HG02973 (cell line): ENCODE measurements at regions not wholly inside any gene's neighbourhood (a gene's known extent, or its start where the extent isn't known, plus 50 kb on each side); places are given as distances from the start of the nearest gene placed in this dataset.
A peak's percentile ranks its signal among the peaks of the same experiment; 100 is the strongest.
"Not testable (repeated sequence)": the region's sequence is repeated elsewhere in the genome, so short reads cannot be mapped to it uniquely, and the experiment has no call there.

Experiments used
- ATAC-seq: cut with Tn5 transposase; IDR thresholded peaks from one replicate; pipeline ENCODE4 v1.9.1; 2021; ENCODE audit warnings: moderate library complexity; ENCODE audit not compliant: unreplicated experiment

DNA sequence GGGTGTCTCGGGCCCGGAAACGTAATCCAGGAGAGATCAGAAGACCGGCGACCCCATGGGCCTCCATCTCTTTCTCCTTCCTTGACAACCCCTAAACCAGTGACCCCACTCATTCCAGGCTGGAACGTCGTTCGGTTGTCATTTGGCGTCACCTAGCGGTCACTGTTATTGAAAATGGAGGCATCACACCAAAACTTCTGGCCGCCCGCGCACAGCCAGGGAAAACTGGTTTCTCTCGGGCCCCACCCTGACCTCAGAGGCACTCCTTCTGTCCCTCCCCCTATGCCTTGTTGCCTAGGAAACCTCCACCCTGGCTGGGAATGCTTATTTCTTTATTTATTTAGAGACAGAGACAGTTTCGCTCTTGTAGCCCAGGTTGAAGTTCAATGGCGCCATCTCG is 2327.3 kb upstream of the TPTE start:
- ATAC-seq, result peak; percentile 66

DNA sequence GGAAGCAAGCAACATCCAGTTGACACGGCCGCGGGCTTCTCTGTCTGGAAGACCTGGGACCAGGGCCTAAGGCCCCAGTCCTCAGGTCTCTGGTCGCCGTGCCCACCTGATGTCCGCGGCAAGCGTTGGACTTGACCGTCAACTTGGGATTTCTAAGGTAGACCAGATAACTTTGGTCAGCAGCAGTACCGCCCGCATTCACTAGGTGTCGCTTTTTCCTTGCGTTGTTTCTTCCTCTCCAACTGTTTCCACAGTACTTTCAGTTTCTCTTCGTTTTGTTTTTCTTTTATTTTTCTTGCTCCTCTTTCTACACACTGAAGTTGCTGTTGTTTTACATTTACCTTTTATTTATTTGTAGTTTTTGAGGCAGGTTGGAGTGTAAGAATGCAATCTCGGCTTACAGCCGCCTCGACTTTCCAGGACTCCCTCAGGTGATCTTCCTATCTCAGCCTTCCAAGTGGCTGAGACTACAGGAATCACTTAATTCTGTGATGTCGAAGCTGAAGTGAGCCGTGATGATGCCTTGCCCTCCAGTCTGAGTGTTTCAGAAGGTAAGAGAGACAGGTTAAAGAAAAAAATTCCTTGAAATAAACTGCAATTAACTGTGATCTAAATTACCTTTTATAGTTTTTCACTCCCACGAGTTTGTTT is 2323.9 kb upstream of the TPTE start:
- ATAC-seq, result not testable (repeated sequence)

DNA sequence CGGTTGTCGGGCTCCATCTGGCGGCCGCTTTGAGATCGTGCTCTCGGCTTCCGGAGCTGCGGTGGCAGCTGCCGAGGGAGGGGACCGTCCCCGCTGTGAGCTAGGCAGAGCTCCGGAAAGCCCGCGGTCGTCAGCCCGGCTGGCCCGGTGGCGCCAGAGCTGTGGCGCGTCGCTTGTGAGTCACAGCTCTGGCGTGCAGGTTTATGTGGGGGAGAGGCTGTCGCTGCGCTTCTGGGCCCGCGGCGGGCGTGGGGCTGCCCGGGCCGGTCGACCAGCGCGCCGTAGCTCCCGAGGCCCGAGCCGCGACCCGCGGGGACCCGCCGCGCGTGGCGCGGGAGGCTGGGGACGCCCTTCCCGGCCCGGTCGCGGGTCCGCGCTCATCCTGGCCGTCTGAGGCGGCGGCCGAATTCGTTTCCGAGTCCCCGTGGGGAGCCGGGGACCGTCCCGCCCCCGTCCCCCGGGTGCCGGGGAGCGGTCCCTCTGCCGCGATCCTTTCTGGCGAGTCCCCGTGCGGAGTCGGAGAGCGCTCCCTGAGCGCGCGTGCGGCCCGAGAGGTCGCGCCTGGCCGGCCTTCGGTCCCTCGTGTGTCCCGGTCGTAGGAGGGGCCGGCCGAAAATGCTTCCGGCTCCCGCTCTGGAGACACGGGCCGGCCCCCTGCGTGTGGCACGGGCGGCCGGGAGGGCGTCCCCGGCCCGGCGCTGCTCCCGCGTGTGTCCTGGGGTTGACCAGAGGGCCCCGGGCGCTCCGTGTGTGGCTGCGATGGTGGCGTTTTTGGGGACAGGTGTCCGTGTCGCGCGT is 2316.1 kb upstream of the TPTE start:
- ATAC-seq, result not testable (repeated sequence)

DNA sequence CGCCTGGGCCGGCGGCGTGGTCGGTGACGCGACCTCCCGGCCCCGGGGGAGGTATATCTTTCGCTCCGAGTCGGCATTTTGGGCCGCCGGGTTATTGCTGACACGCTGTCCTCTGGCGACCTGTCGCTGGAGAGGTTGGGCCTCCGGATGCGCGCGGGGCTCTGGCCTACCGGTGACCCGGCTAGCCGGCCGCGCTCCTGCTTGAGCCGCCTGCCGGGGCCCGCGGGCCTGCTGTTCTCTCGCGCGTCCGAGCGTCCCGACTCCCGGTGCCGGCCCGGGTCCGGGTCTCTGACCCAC is 2315.5 kb upstream of the TPTE start:
- ATAC-seq, result not testable (repeated sequence)

DNA sequence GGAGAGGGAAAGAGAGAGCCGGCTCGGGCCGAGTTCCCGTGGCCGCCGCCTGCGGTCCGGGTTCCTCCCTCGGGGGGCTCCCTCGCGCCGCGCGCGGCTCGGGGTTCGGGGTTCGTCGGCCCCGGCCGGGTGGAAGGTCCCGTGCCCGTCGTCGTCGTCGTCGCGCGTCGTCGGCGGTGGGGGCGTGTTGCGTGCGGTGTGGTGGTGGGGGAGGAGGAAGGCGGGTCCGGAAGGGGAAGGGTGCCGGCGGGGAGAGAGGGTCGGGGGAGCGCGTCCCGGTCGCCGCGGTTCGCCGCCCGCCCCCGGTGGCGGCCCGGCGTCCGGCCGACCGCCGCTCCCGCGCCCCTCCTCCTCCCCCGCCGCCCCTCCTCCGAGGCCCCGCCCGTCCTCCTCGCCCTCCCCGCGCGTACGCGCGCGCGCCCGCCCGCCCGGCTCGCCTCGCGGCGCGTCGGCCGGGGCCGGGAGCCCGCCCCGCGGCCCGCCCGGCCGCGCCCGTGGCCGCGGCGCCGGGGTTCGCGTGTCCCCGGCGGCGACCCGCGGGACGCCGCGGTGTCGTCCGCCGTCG is 2308.3 kb upstream of the TPTE start:
- peak; percentile 44 for ATAC-seq

DNA sequence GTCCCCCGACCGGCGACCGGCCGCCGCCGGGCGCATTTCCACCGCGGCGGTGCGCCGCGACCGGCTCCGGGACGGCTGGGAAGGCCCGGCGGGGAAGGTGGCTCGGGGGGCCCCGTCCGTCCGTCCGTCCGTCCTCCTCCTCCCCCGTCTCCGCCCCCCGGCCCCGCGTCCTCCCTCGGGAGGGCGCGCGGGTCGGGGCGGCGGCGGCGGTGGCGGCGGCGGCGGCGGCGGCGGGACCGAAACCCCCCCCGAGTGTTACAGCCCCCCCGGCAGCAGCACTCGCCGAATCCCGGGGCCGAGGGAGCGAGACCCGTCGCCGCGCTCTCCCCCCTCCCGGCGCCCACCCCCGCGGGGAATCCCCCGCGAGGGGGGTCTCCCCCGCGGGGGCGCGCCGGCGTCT is 2306.8 kb upstream of the TPTE start:
- not testable (repeated sequence) for ATAC-seq

DNA sequence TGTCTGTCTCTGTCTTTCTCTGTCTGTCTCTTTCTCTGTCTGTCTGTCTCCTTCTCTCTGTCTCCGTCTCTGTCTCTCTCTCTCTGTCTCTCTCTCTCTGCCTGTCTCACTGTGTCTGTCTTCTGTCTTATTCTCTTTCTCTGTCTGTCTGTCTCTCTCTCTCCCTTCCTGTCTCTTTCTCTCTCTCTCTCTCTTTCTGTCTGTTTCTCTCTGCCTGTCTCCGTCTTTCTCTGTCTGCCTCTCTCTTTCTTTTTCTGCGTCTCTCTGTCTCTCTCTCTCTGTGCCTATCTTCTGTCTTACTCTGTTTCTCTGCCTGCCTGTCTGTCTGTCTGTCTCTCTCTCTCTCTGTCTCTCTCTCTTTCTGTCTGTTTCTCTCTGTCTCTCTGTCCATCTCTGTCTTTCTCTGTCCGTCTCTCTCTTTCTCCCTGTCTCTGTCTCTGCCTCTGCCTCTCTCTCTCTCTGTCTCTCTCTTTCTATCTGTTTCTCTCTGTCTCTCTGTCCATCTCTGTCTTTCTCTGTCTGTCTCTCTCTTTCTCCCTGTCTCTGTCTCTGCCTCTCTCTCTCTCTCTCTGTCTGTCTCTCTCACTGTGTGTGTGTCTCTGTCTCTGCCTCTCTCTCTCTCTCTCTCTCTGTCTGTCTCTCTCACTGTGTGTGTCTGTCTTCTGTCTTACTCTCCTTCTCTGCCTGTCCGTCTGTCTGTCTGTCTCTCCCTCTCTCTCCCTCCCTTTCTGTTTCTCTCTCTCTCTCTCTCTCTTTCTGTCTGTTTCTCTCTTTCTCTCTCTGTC is 2291.8 kb upstream of the TPTE start:
- not testable (repeated sequence) for ATAC-seq

DNA sequence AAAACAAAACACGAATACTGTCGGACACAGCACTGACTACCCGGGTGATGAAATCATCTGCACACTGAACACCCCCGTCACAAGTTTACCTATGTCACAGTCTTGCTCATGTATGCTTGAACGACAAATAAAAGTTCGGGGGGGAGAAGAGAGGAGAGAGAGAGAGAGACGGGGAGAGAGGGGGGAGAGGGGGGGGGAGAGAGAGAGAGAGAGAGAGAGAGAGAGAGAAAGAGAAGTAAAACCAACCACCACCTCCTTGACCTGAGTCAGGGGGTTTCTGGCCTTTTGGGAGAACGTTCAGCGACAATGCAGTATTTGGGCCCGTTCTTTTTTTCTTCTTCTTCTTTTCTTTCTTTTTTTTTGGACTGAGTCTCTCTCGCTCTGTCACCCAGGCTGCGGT is 2290.1 kb upstream of the TPTE start:
- not testable (repeated sequence) for ATAC-seq

DNA sequence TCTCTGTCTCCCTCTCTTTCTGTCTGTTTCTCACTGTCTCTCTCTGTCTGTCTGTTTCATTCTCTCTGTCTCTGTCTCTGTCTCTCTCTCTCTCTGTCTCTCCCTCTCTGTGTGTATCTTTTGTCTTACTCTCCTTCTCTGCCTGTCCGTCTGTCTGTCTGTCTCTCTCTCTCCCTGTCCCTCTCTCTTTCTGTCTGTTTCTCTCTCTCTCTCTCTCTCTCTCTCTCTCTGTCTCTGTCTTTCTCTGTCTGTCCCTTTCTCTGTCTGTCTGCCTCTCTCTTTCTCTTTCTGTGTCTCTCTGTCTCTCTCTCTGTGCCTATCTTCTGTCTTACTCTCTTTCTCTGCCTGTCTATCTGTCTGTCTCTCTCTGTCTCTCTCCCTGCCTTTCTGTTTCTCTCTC is 2288.4 kb upstream of the TPTE start:
- not testable (repeated sequence) for ATAC-seq

DNA sequence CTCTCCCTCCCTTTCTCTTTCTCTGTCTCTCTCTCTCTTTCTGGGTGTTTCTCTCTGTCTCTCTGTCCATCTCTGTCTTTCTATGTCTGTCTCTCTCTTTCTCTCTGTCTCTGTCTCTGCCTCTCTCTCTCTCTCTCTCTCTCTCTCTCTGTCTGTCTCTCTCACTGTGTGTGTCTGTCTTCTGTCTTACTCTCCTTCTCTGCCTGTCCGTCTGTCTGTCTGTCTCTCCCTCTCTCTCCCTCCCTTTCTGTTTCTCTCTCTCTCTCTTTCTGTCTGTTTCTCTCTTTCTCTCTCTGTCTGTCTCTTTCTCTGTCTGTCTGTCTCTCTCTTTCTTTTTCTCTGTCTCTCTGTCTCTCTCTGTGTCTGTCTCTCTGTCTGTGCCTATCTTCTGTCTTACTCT is 2287.3 kb upstream of the TPTE start:
- not testable (repeated sequence) for ATAC-seq

DNA sequence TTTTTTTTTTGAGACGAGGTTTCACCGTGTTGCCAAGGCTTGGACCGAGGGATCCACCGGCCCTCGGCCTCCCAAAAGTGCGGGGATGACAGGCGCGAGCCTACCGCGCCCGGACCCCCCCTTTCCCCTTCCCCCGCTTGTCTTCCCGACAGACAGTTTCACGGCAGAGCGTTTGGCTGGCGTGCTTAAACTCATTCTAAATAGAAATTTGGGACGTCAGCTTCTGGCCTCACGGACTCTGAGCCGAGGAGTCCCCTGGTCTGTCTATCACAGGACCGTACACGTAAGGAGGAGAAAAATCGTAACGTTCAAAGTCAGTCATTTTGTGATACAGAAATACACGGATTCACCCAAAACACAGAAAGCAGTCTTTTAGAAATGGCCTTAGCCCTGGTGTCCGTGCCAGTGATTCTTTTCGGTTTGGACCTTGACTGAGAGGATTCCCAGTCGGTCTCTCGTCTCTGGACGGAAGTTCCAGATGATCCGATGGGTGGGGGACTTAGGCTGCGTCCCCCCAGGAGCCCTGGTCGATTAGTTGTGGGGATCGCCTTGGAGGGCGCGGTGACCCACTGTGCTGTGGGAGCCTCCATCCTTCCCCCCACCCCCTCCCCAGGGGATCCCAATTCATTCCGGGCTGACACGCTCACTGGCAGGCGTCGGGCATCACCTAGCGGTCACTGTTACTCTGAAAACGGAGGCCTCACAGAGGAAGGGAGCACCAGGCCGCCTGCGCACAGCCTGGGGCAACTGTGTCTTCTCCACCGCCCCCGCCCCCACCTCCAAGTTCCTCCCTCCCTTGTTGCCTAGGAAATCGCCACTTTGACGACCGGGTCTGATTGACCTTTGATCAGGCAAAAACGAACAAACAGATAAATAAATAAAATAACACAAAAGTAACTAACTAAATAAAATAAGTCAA is 2276.4 kb upstream of the TPTE start:
- peak; percentile 40 for ATAC-seq

DNA sequence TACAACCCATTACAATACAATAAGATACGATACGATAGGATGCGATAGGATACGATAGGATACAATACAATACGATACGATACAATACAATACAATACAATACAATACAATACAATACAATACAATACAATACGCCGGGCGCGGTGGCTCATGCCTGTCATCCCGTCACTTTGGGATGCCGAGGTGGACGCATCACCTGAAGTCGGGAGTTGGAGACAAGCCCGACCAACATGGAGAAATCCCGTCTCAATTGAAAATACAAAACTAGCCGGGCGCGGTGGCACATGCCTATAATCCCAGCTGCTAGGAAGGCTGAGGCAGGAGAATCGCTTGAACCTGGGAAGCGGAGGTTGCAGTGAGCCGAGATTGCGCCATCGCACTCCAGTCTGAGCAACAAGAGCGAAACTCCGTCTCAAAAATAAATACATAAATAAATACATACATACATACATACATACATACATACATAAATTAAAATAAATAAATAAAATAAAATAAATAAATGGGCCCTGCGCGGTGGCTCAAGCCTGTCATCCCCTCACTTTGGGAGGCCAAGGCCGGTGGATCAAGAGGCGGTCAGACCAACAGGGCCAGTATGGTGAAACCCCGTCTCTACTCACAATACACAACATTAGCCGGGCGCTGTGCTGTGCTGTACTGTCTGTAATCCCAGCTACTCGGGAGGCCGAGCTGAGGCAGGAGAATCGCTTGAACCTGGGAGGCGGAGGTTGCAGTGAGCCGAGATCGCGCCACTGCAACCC is 2275.6 kb upstream of the TPTE start:
- peak; percentile 77 for ATAC-seq

DNA sequence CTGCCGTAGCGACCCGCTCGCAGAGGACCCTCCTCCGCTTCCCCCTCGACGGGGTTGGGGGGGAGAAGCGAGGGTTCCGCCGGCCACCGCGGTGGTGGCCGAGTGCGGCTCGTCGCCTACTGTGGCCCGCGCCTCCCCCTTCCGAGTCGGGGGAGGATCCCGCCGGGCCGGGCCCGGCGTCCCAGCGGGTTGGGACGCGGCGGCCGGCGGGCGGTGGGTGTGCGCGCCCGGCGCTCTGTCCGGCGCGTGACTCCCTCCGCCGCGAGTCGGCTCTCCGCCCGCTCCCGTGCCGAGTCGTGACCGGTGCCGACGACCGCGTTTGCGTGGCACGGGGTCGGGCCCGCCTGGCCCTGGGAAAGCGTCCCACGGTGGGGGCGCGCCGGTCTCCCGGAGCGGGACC is 2269.7 kb upstream of the TPTE start:
- not testable (repeated sequence) for ATAC-seq

DNA sequence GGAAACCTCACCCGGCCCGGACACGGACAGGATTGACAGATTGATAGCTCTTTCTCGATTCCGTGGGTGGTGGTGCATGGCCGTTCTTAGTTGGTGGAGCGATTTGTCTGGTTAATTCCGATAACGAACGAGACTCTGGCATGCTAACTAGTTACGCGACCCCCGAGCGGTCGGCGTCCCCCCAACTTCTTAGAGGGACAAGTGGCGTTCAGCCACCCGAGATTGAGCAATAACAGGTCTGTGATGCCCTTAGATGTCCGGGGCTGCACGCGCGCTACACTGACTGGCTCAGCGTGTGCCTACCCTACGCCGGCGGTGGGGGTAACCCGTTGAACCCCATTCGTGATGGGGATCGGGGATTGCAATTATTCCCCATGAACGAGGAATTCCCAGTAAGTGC is 2266.3 kb upstream of the TPTE start:
- ATAC-seq, result not testable (repeated sequence)

DNA sequence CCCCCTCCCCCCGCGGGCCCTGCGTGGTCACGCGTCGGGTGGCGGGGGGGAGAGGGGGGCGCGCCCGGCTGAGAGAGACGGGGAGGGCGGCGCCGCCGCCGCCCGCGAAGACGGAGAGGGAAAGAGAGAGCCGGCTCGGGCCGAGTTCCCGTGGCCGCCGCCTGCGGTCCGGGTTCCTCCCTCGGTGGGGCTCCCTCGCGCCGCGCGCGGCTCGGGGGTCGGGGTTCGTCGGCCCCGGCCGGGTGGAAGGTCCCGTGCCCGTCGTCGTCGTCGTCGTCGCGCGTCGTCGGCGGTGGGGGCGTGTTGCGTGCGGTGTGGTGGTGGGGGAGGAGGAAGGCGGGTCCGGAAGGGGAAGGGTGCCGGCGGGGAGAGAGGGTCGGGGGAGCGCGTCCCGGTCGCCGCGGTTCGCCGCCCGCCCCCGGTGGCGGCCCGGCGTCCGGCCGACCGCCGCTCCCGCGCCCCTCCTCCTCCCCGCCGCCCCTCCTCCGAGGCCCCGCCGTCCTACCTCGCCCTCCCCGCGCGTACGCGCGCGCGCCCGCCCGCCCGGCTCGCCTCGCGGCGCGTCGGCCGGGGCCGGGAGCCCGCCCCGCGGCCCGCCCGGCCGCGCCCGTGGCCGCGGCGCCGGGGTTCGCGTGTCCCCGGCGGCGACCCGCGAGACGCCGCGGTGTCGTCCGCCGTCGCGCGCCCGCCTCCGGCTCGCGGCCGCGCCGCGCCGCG is 2264.1 kb upstream of the TPTE start:
- not testable (repeated sequence) for ATAC-seq

DNA sequence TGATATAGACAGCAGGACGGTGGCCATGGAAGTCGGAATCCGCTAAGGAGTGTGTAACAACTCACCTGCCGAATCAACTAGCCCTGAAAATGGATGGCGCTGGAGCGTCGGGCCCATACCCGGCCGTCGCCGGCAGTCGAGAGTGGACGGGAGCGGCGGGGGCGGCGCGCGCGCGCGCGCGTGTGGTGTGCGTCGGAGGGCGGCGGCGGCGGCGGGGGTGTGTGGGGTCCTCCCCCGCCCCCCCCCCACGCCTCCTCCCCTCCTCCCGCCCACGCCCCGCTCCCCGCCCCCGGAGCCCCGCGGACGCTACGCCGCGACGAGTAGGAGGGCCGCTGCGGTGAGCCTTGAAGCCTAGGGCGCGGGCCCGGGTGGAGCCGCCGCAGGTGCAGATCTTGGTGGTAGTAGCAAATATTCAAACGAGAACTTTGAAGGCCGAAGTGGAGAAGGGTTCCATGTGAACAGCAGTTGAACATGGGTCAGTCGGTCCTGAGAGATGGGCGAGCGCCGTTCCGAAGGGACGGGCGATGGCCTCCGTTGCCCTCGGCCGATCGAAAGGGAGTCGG is 2261.2 kb upstream of the TPTE start:
- ATAC-seq, result not testable (repeated sequence)
